IMR-90 (cell line): ENCODE measurements at regions not wholly inside any gene's neighbourhood (a gene's known extent, or its start where the extent isn't known, plus 50 kb on each side); places are given as distances from the start of the nearest gene placed in this dataset.

Experiments
- ATAC-seq: fragments of 200-7000 bp; cut with Tn5 transposase; 2 replicates; pipeline ENCODE4 v1.9.1; 2020; ENCODE audit warnings: low read depth, mild to moderate bottlenecking, moderate library complexity
- BruUV-seq: library from RNA; stranded (reverse); fragments of 400-500 nt; replicated peaks from 2 replicates; lab custom pipeline; 2021; lab: Mats Ljungman, UMichigan
- CTCF ChIA-PET: fragments of 300-600 bp; formaldehyde crosslinking; extraction: SDS; loops from one replicate; lab custom pipeline; 2021; ENCODE audit warnings: antibody characterized with exemption; lab: Yijun Ruan, JAX
- POLR2A ChIA-PET: fragments of 300-600 bp; sonication (Branson Sonifier 250); formaldehyde crosslinking; loops from one replicate; lab custom pipeline; 2022; ENCODE audit warnings: antibody characterized with exemption; ENCODE audit not compliant: unreplicated experiment; lab: Charles Lee
- DNase-seq: peaks from one replicate; pipeline ENCODE4 v3.0.0; 2013
- H2AFZ ChIP-seq: replicated peaks from 2 replicates; pipeline ENCODE3; 2013; ENCODE audit warnings: low read length, mild to moderate bottlenecking; ENCODE audit not compliant: poor library complexity
- H2AK5ac ChIP-seq: 2 replicates; pipeline ENCODE4 v1.6.1; 2013; ENCODE audit warnings: low read depth, low read length, inconsistent platforms
- H2AK9ac ChIP-seq: replicated peaks from 2 replicates; pipeline ENCODE3; 2013; ENCODE audit warnings: mild to moderate bottlenecking, low read depth, low read length, moderate library complexity; ENCODE audit not compliant: poor library complexity
- H2BK120ac ChIP-seq: 2 replicates; pipeline ENCODE4 v1.6.1; 2013; ENCODE audit warnings: low read depth, low read length, inconsistent platforms
- H2BK15ac ChIP-seq: 3 replicates; pipeline ENCODE4 v1.6.1; 2013; ENCODE audit warnings: low read depth, low read length, inconsistent platforms
- H2BK20ac ChIP-seq: 2 replicates; pipeline ENCODE4 v1.6.1; 2013; ENCODE audit warnings: low read depth, mild to moderate bottlenecking, inconsistent platforms, low read length, moderate library complexity
- H2BK5ac ChIP-seq: 2 replicates; pipeline ENCODE4 v1.6.1; 2013; ENCODE audit warnings: mild to moderate bottlenecking, low read depth, low read length, inconsistent platforms; ENCODE audit not compliant: poor library complexity, severe bottlenecking
- H3K14ac ChIP-seq: replicated peaks from 2 replicates; pipeline ENCODE4 v1.6.1; 2013; ENCODE audit warnings: low read depth, low read length, inconsistent platforms
- H3K18ac ChIP-seq: 2 replicates; pipeline ENCODE4 v1.6.1; 2013; ENCODE audit warnings: low read depth, low read length, control low read depth
- H3K23ac ChIP-seq: 2 replicates; pipeline ENCODE4 v1.6.1; 2013; ENCODE audit warnings: low read depth, low read length, inconsistent platforms
- H3K27ac ChIP-seq: 2 replicates; pipeline ENCODE4 v1.5.1; 2013; ENCODE audit warnings: mild to moderate bottlenecking, control low read depth, low read length; ENCODE audit not compliant: insufficient read depth
- H3K27me3 ChIP-seq: 2 replicates; pipeline ENCODE4 v1.6.1; 2013; ENCODE audit warnings: low read length; ENCODE audit not compliant: control insufficient read depth, insufficient read depth
- H3K36me3 ChIP-seq: 2 replicates; pipeline ENCODE4 v1.6.1; 2013; ENCODE audit warnings: low read length, mixed read lengths; ENCODE audit not compliant: control insufficient read depth, insufficient read depth
- H3K4ac ChIP-seq: 2 replicates; pipeline ENCODE4 v1.6.1; 2013; ENCODE audit warnings: low read depth, low read length, inconsistent platforms
- H3K4me1 ChIP-seq: 2 replicates; pipeline ENCODE4 v1.6.1; 2013; ENCODE audit warnings: low read length, mixed read lengths; ENCODE audit not compliant: control insufficient read depth, insufficient read depth
- H3K4me2 ChIP-seq: 2 replicates; pipeline ENCODE4 v1.6.1; 2013; ENCODE audit warnings: low read depth, mild to moderate bottlenecking, control low read depth, low read length, moderate library complexity
- H3K4me3 ChIP-seq: 2 replicates; pipeline ENCODE4 v1.5.1; 2013; ENCODE audit warnings: low read depth, mild to moderate bottlenecking, control low read depth, low read length, moderate library complexity; ENCODE audit not compliant: insufficient read depth
- H3K56ac ChIP-seq: 2 replicates; pipeline ENCODE4 v1.6.1; 2013; ENCODE audit warnings: low read length, inconsistent platforms; ENCODE audit not compliant: insufficient read depth; ENCODE audit errors: extremely low read depth
- H3K79me1 ChIP-seq, 2 experiments: 2 replicates each; pipeline ENCODE4 v1.6.1; 2013; ENCODE audit warnings: low read length in 2 of 2, inconsistent platforms in 1 of 2, low read depth in 1 of 2
- H3K9ac ChIP-seq: 2 replicates; pipeline ENCODE4 v1.6.1; 2013; ENCODE audit warnings: low read depth, low read length, control low read depth
- H3K9me1 ChIP-seq: 2 replicates; pipeline ENCODE4 v1.6.1; 2013; ENCODE audit warnings: low read length, inconsistent platforms; ENCODE audit not compliant: insufficient read depth
- H3K9me3 ChIP-seq: 2 replicates; pipeline ENCODE4 v1.6.1; 2013; ENCODE audit warnings: low read length; ENCODE audit not compliant: control insufficient read depth, insufficient read depth
- H4K20me1 ChIP-seq: 2 replicates; pipeline ENCODE4 v1.6.1; 2013; ENCODE audit warnings: low read length, inconsistent platforms; ENCODE audit not compliant: insufficient read depth
- H4K5ac ChIP-seq: 2 replicates; pipeline ENCODE4 v1.6.1; 2013; ENCODE audit warnings: mild to moderate bottlenecking, low read depth, low read length, control low read depth
- H4K8ac ChIP-seq, 2 experiments: 2 replicates each; pipeline ENCODE4 v1.6.1; 2013; ENCODE audit warnings: low read depth in 2 of 2, low read length in 2 of 2, control low read depth in 1 of 2, inconsistent platforms in 1 of 2
- H4K91ac ChIP-seq: 2 replicates; pipeline ENCODE4 v1.6.1; 2013; ENCODE audit warnings: low read depth, low read length, inconsistent platforms; ENCODE audit not compliant: insufficient read depth
- CEBPB ChIP-seq: IDR thresholded peaks from 2 replicates; pipeline ENCODE4 v1.6.1; 2012; ENCODE audit warnings: low read depth, low read length, improper control_type of control experiment
- MAZ ChIP-seq: IDR thresholded peaks from 2 replicates; pipeline ENCODE4 v1.6.1; 2012; ENCODE audit warnings: low read depth, mild to moderate bottlenecking, low read length, improper control_type of control experiment, moderate library complexity, borderline replicate concordance
- MXI1 ChIP-seq: IDR thresholded peaks from 2 replicates; pipeline ENCODE4 v1.6.1; 2012; ENCODE audit warnings: low read depth, mild to moderate bottlenecking, low read length, moderate library complexity, borderline replicate concordance
- POLR2A ChIP-seq: IDR thresholded peaks from 2 replicates; pipeline ENCODE4 v1.6.1; 2012; ENCODE audit warnings: mild to moderate bottlenecking, low read depth, low read length
- RAD21 ChIP-seq: IDR thresholded peaks from 2 replicates; pipeline ENCODE4 v1.6.1; 2012; ENCODE audit warnings: low read length, improper control_type of control experiment
- RFX5 ChIP-seq: IDR thresholded peaks from 2 replicates; pipeline ENCODE4 v1.8.0; 2012; ENCODE audit warnings: low read depth, mild to moderate bottlenecking, low read length, moderate library complexity
- SMC3 ChIP-seq: fragments of 150-350 bp; IDR thresholded peaks from 2 replicates; pipeline ENCODE4 v1.6.1; 2016; ENCODE audit warnings: low read depth, mild to moderate bottlenecking, antibody characterized with exemption, low read length, moderate library complexity
- WGBS, 2 experiments: methylation state at CpG; one replicate each; pipeline versions ENCODE4 v1.1.5 to v1.1.7; 2013; ENCODE audit warnings: missing lambda C conversion rate in 2 of 2; ENCODE audit not compliant: insufficient read length in 1 of 2; ENCODE audit errors: extremely low coverage in 2 of 2; 5-methylcytosine and 5-hydroxymethylcytosine counted together
- dilution Hi-C: fragments of 300-500 bp; cut with HindIII; formaldehyde crosslinking; loops from one replicate; pipeline ENCODE4 v1.14.3; 2018; ENCODE audit warnings: low sequenced_read_pairs; ENCODE audit not compliant: unreplicated experiment
- in situ Hi-C: fragments of 300-500 bp; cut with MboI; formaldehyde crosslinking; loops from 3 replicates; pipeline ENCODE4 v1.14.3; 2019; ENCODE audit warnings: low sequenced_read_pairs, inconsistent platforms, mixed read lengths
- intact Hi-C: fragments of 100-400 bp; cut with micrococcal nuclease; formaldehyde crosslinking; loops from 2 replicates; pipeline ENCODE4 v1.10.0; 2022
- TF ChIP-seq, protein P1 (sequence below): fragments of 150-350 bp; IDR thresholded peaks from 2 replicates; pipeline ENCODE4 v1.6.1; 2016; ENCODE audit warnings: low read depth, mild to moderate bottlenecking, low read length, moderate library complexity, borderline replicate concordance

GRCh38 chr5:125376059-125376641, 629.7 kb upstream of the ZNF608 start:
- Histone ChIP-seq H3K4me3 (no peak overlapping the region), H3K4me2 (no peak overlapping the region), H4K20me1 (no peaks in the 10 kb centered on the region), H2BK15ac (no peak overlapping the region), H3K9me1 (no peaks in the 10 kb centered on the region), H3K18ac (no peak overlapping the region), H3K27me3 (no peaks in the 10 kb centered on the region), H3K56ac (no peak overlapping the region), H2BK20ac (no peak overlapping the region), H4K5ac (no peak overlapping the region), H3K9me3 (no peaks in the 10 kb centered on the region), H3K79me1 (no peaks in the 10 kb centered on the region), H3K9ac (no peak overlapping the region), H3K4me1 (no peaks in the 10 kb centered on the region), H2AK9ac (no peak overlapping the region), H2AK5ac (no peak overlapping the region), H3K36me3 (no peaks in the 10 kb centered on the region), H2BK120ac (no peak overlapping the region), H3K4ac (no peak overlapping the region), H2BK5ac (no peak overlapping the region), H2AFZ (no peak overlapping the region), H4K8ac (no peak overlapping the region), H3K23ac (no peak overlapping the region), H3K27ac (no peak overlapping the region), H3K14ac (no peak overlapping the region), H4K91ac (no peak overlapping the region)
- POLR2A ChIA-PET = no interaction called here
- ATAC-seq = no peak
- intact Hi-C loops = no loop called here
- CTCF ChIA-PET = no interaction called here
- WGBS, 2 experiments = 71 to 100% methylated on average over 3 to 4 of the region's 12 CpGs
- dilution Hi-C loops = no loop called here
- BruUV-seq = no TSS peak
- no peak for DNase-seq
- in situ Hi-C loops = no loop called here
- no peak for TF ChIP-seq RFX5
- no peak for TF ChIP-seq MXI1
- no peak; the same call in 1 of the 2 replicates for TF ChIP-seq CEBPB
- TF ChIP-seq SMC3 = no peak
- TF ChIP-seq RAD21 = no peak
- no peak for TF ChIP-seq MAZ
- TF ChIP-seq, protein P1, sequence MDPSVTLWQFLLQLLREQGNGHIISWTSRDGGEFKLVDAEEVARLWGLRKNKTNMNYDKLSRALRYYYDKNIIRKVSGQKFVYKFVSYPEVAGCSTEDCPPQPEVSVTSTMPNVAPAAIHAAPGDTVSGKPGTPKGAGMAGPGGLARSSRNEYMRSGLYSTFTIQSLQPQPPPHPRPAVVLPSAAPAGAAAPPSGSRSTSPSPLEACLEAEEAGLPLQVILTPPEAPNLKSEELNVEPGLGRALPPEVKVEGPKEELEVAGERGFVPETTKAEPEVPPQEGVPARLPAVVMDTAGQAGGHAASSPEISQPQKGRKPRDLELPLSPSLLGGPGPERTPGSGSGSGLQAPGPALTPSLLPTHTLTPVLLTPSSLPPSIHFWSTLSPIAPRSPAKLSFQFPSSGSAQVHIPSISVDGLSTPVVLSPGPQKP = no peak
- TF ChIP-seq POLR2A = no peak
